ENCODE measurements at regions not wholly inside any gene's neighbourhood (a gene's known extent, or its start where the extent isn't known, plus 50 kb on each side); places are given as distances from the start of the nearest gene placed in this dataset.

DNA sequence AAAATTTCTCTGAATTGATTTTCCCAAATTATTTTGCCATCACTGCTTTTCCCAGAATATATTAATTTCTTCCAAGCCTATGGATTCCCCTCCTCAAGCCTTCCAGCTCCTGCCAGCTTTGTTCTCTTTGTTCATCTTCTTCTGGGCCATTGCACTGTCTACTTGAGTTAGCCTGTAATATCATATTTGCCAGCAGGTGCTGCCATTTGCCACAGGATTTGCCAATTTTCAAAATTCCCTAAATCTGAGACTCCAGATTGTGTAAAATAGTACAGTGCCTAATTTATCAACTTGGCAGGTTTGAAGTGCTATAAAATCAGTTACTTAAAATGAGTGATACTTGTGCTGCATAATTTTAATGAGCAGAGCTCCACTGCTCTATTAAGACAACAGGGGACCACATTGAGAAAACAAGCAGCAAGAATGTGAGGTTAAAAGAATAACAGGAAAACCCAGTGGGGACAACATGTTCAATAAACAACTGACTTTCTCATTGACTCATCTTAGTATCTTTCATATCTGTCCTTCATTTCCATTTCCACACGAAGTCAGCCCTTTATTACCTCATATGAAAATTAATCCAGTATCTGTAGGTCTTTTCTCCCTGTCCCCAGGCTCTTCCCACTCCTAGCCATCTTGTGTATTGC lies 84.6 kb upstream of the CCDC196 start:
- no peaks in the 10 kb centered on the region for H3K4me1 ChIP-seq
- ATAC-seq, result no peak
- WGBS, 2 donors (ENCODE audit: low coverage in 1 of 2), result 45 to 55% methylated on average over 1 of the region's 1 CpG
- peak in 1 of 4 experiments; percentile 12 for TF ChIP-seq CTCF (IDR thresholded peaks at IDR 0.05)
- TF ChIP-seq EP300 (IDR thresholded peaks at IDR 0.05), result no peak
- no peak overlapping the region for H3K27ac ChIP-seq
- H3K4me3 ChIP-seq, result no peak overlapping the region
- H3K9me3 ChIP-seq, result no peaks in the 10 kb centered on the region
- no peaks in the 10 kb centered on the region for H3K27me3 ChIP-seq
- no peaks in the 10 kb centered on the region for H3K36me3 ChIP-seq

DNA sequence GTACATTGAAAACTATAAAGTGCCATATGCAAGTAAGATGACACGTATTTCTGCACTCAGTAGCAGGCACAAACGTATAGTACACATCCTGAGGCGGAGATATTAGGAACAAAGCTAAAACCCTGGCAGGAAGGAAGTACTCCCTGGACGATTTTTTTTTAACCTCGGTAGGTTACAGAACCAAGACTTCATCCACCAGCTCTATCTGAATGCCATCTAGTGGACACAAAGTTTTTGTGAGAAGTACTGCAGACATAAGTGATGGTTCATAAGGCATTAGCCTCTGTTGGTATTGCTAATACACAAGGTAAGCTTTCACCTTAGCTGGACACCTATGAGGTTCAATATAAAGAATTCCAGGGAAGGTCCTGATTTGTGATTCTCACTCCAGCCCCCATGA lies 83.0 kb upstream of the CCDC196 start:
- no peaks in the 10 kb centered on the region for H3K36me3 ChIP-seq
- no peak overlapping the region for H3K27ac ChIP-seq
- no peaks in the 10 kb centered on the region for H3K4me1 ChIP-seq
- no peak for ATAC-seq
- H3K9me3 ChIP-seq, result no peaks in the 10 kb centered on the region
- no peaks in the 10 kb centered on the region for H3K27me3 ChIP-seq
- TF ChIP-seq POLR2AphosphoS5 (IDR thresholded peaks at IDR 0.05), result no peak
- no peak for TF ChIP-seq POLR2A (IDR thresholded peaks at IDR 0.05)
- TF ChIP-seq CTCF (IDR thresholded peaks at IDR 0.05), result peak in 2 of 4 experiments; percentile 21 to 31
- 13 to 31% methylated on average over 5 of the region's 5 CpGs for WGBS, 2 donors (ENCODE audit: low coverage in 1 of 2)
- H3K4me3 ChIP-seq, result no peak overlapping the region

DNA sequence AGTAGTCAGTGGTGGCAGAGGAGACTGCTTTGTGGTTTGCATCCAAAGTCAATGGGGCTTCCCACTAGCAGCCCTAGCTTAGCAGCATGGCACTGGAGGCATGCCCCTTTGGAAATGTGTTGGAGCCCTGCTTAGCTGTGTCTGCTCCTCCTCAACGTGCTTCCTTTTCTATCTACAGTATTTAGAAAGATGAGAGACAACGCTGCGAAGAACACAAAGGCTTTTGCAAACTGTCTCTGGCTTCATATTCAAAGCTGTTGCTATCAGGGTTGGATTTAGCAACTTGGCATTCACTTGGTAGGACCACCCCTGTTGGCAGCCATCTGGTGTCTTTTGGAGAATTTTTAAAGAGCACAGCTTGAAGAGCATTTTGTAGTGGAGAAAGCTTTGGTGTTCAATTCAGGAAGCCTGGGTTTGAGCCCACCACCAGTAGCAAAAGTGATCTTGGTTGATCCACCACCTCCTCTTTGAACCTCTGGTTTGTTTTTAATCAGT lies 82.1 kb upstream of the CCDC196 start:
- no peaks in the 10 kb centered on the region for H3K27me3 ChIP-seq
- H3K4me1 ChIP-seq, result no peaks in the 10 kb centered on the region
- 76 to 100% methylated on average over 3 of the region's 3 CpGs for WGBS, 2 donors (ENCODE audit: low coverage in 1 of 2)
- no peak overlapping the region for H3K27ac ChIP-seq
- no peaks in the 10 kb centered on the region for H3K36me3 ChIP-seq
- H3K4me3 ChIP-seq, result no peak overlapping the region
- no peak for ATAC-seq
- H3K9me3 ChIP-seq, result no peaks in the 10 kb centered on the region
- TF ChIP-seq POLR2A (IDR thresholded peaks at IDR 0.05), result no peak
- no peak for TF ChIP-seq POLR2AphosphoS5 (IDR thresholded peaks at IDR 0.05)
- no peak for TF ChIP-seq EP300 (IDR thresholded peaks at IDR 0.05)
- no peak for TF ChIP-seq CTCF (IDR thresholded peaks at IDR 0.05)

- 57 to 100% methylated on average over 1 of the region's 1 CpG for WGBS, 2 donors (ENCODE audit: low coverage in 1 of 2)
- H3K4me1 ChIP-seq, result no peaks in the 10 kb centered on the region
- H3K27me3 ChIP-seq, result no peaks in the 10 kb centered on the region
- no peak for TF ChIP-seq POLR2AphosphoS5 (IDR thresholded peaks at IDR 0.05)
- no peak for TF ChIP-seq EP300 (IDR thresholded peaks at IDR 0.05)
- TF ChIP-seq POLR2A (IDR thresholded peaks at IDR 0.05), result no peak
- TF ChIP-seq CTCF (IDR thresholded peaks at IDR 0.05), result no peak
- no peak overlapping the region for H3K27ac ChIP-seq
- no peaks in the 10 kb centered on the region for H3K36me3 ChIP-seq
- no peaks in the 10 kb centered on the region for H3K9me3 ChIP-seq
- ATAC-seq, result no peak
- H3K4me3 ChIP-seq, result no peak overlapping the region
Measured at GRCh38 chr14:66405158-66405557, 81.0 kb upstream of the CCDC196 start.

DNA sequence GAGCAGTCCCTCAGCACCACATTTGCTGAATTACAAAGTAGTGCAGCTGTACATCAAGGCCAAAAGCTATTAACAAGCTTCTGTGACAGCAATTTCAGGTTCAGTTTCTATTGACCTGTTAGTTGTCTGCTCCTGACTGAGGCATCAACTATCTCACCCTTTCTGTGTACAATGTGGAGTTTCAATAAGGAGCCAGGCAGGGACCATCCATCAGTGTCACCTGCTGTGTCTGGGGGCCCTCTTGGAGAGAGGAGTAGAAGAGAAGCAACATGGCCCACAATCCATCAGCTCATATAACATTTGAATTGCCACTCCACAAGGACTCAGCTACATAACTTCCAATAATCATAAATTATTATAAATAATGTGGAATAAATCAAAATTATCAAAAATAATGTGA lies 72.3 kb upstream of the CCDC196 start:
- Histone ChIP-seq H3K36me3 (no peaks in the 10 kb centered on the region), H3K27me3 (no peaks in the 10 kb centered on the region), H3K4me3 (no peak overlapping the region), H3K27ac (no peak overlapping the region), H3K4me1 (no peaks in the 10 kb centered on the region), H3K9me3 (no peaks in the 10 kb centered on the region)
- ATAC-seq, result no peak
- TF ChIP-seq POLR2A (IDR thresholded peaks at IDR 0.05), result no peak
- no peak for TF ChIP-seq POLR2AphosphoS5 (IDR thresholded peaks at IDR 0.05)
